Endothelial cell of umbilical vein (primary cell): ENCODE measurements at regions not wholly inside any gene's neighbourhood (a gene's known extent, or its start where the extent isn't known, plus 50 kb on each side); places are given as distances from the start of the nearest gene placed in this dataset.

Source experiments
- BruUV-seq: library from RNA; stranded (reverse); fragments of 400-500 nt; replicated peaks from 2 replicates; lab custom pipeline; 2021; lab: Mats Ljungman, UMichigan
- CTCF ChIA-PET: fragments of 300-600, 350-600 bp; sonication (Branson Sonifier 250); formaldehyde crosslinking; loops from one replicate; lab custom pipeline; 2021; ENCODE audit warnings: antibody characterized with exemption, inconsistent platforms; lab: Charles Lee
- POLR2A ChIA-PET: fragments of 300-600, 350-600 bp; sonication (Branson Sonifier 250); formaldehyde crosslinking; loops from one replicate; lab custom pipeline; 2021; ENCODE audit warnings: antibody characterized with exemption, inconsistent platforms; lab: Charles Lee
- DNase-seq: peaks from one replicate; pipeline ENCODE4 v3.0.0-alpha.2; 2011; ENCODE audit warnings: low read depth, low spot score
- FAIRE-seq: peaks from 2 replicates; lab custom pipeline; 2011; peaks lifted over from hg19 to GRCh38; lab: Jason Lieb, UNC
- H2AFZ ChIP-seq: 2 replicates; pipeline ENCODE4 v1.6.0; 2012; ENCODE audit warnings: low read depth, low read length, control low read depth, inconsistent platforms
- H3K27ac ChIP-seq: 2 replicates; pipeline ENCODE4 v1.5.1; 2011; ENCODE audit warnings: low read depth, mild to moderate bottlenecking, control low read depth, low read length, moderate library complexity; ENCODE audit not compliant: insufficient read depth
- H3K27me3 ChIP-seq, 2 experiments: 2 replicates each; pipeline versions ENCODE4 v1.6.0 to v1.6.1; 2011; ENCODE audit warnings: low read length in 2 of 2, mixed read lengths in 1 of 2; ENCODE audit not compliant: control insufficient read depth in 2 of 2, insufficient read depth in 2 of 2
- H3K36me3 ChIP-seq, 2 experiments: 2 replicates in 1 of 2; 3 replicates in 1 of 2; pipeline ENCODE4 v1.5.1; 2011; ENCODE audit warnings: low read length in 2 of 2, mild to moderate bottlenecking in 1 of 2, moderate library complexity in 1 of 2; ENCODE audit not compliant: control insufficient read depth in 2 of 2, insufficient read depth in 2 of 2; ENCODE audit errors: extremely low read depth in 1 of 2
- H3K4me1 ChIP-seq: 3 replicates; pipeline ENCODE4 v1.5.1; 2011; ENCODE audit warnings: mild to moderate bottlenecking, low read length; ENCODE audit not compliant: control insufficient read depth, insufficient read depth; ENCODE audit errors: extremely low read depth
- H3K4me2 ChIP-seq: 2 replicates; pipeline ENCODE4 v1.6.1; 2011; ENCODE audit warnings: low read length, control low read depth, mixed read lengths; ENCODE audit not compliant: insufficient read depth
- H3K4me3 ChIP-seq, 3 experiments: fragments of 200-600 bp in 1 of 3; sonication (generic), shearing (Covaris generic) in 1 of 3; replicated peaks in 1 of 3; 2 replicates each; pipeline ENCODE4 v1.5.1; 2011 to 2016; ENCODE audit warnings: control low read depth in 3 of 3, low read length in 3 of 3, mild to moderate bottlenecking in 2 of 3, inconsistent platforms in 1 of 3, low read depth in 1 of 3, moderate library complexity in 1 of 3; ENCODE audit not compliant: insufficient read depth in 1 of 3
- H3K79me2 ChIP-seq: 2 replicates; pipeline ENCODE4 v1.6.0; 2012; ENCODE audit warnings: low read length, inconsistent platforms; ENCODE audit not compliant: control insufficient read depth, insufficient read depth
- H3K9ac ChIP-seq: replicated peaks from 2 replicates; pipeline ENCODE3; 2011; ENCODE audit warnings: low read length, control low read depth; ENCODE audit not compliant: insufficient read depth; ENCODE audit errors: extremely low read depth
- H3K9me1 ChIP-seq: replicated peaks from 3 replicates; pipeline ENCODE4 v1.6.0; 2011; ENCODE audit warnings: mild to moderate bottlenecking, low read length; ENCODE audit not compliant: control insufficient read depth, insufficient read depth; ENCODE audit errors: extremely low read depth
- H3K9me3 ChIP-seq: replicated peaks from 2 replicates; pipeline ENCODE4 v1.5.1; 2012; ENCODE audit warnings: low read length, inconsistent platforms; ENCODE audit not compliant: control insufficient read depth, insufficient read depth
- H4K20me1 ChIP-seq: replicated peaks from 2 replicates; pipeline ENCODE3; 2011; ENCODE audit warnings: mild to moderate bottlenecking, low read length; ENCODE audit not compliant: control insufficient read depth, insufficient read depth; ENCODE audit errors: extremely low read depth
- CTCF ChIP-seq, 2 donors: IDR thresholded peaks; 1 replicate in 1 of 2; 2 replicates in 1 of 2; pipeline ENCODE4 v1.5.1; 2011; ENCODE audit warnings: low read length in 2 of 2, mild to moderate bottlenecking in 2 of 2, moderate library complexity in 2 of 2, control low read depth in 1 of 2, inconsistent platforms in 1 of 2, low read depth in 1 of 2; ENCODE audit not compliant: insufficient read depth in 1 of 2; ENCODE audit errors: extremely low read depth in 1 of 2
- EZH2 ChIP-seq: IDR thresholded peaks from 2 replicates; pipeline ENCODE4 v1.6.1; 2012; ENCODE audit warnings: borderline replicate concordance, low read depth, mild to moderate bottlenecking, moderate library complexity, low read length, inconsistent platforms; ENCODE audit not compliant: severe bottlenecking
- FOS ChIP-seq: IDR thresholded peaks from 2 replicates; pipeline ENCODE4 v1.6.1; 2011; ENCODE audit warnings: mild to moderate bottlenecking, low read length, moderate library complexity, borderline replicate concordance; ENCODE audit not compliant: insufficient read depth
- GATA2 ChIP-seq: IDR thresholded peaks from 2 replicates; pipeline ENCODE4 v1.7.0; 2011; ENCODE audit warnings: low read depth, mild to moderate bottlenecking, moderate library complexity, mixed read lengths, low read length; ENCODE audit not compliant: insufficient read length, insufficient read depth
- JUN ChIP-seq: IDR thresholded peaks from 2 replicates; pipeline ENCODE4 v1.6.1; 2011; ENCODE audit warnings: borderline replicate concordance, low read depth; ENCODE audit not compliant: insufficient read length, insufficient read depth
- MAX ChIP-seq: IDR thresholded peaks from 2 replicates; pipeline ENCODE4 v1.6.1; 2011; ENCODE audit not compliant: insufficient read depth, insufficient read length
- MYC ChIP-seq: IDR thresholded peaks from one replicate; pipeline ENCODE4 v1.6.1; 2011; ENCODE audit warnings: mild to moderate bottlenecking, low read depth, low read length
- POLR2A ChIP-seq: IDR thresholded peaks from 2 replicates; pipeline ENCODE4 v1.6.1; 2012; ENCODE audit warnings: low read depth, mild to moderate bottlenecking, control low read depth, low read length
- POLR2AphosphoS5 ChIP-seq: IDR thresholded peaks from 2 replicates; pipeline ENCODE4 v1.6.1; 2012; ENCODE audit warnings: low read depth, mild to moderate bottlenecking, control low read depth, low read length, moderate library complexity; ENCODE audit not compliant: insufficient read depth
- dilution Hi-C: fragments of 300-500 bp; cut with MboI; formaldehyde crosslinking; loops from one replicate; pipeline ENCODE4 v1.15.0; 2019; ENCODE audit warnings: low sequenced_read_pairs; ENCODE audit not compliant: extremely low pct_ligation_motif_present
- intact Hi-C: fragments of 100-400 bp; cut with micrococcal nuclease; formaldehyde crosslinking; loops from one replicate; pipeline ENCODE4 v1.10.0; 2022

GRCh38 chr6:145323646-145324045 lies 411.7 kb downstream of the EPM2A start:
- dilution Hi-C loops (no loop called here), intact Hi-C loops (no loop called here)
- Histone ChIP-seq H3K9ac (no peak overlapping the region), H3K9me1 (no peaks in the 10 kb centered on the region), H4K20me1 (no peaks in the 10 kb centered on the region), H3K27ac (no peak overlapping the region), H3K36me3 (no peaks in the 10 kb centered on the region), H3K9me3 (no peaks in the 10 kb centered on the region), H3K4me2 (no peak overlapping the region), H3K4me3 (no peak overlapping the region), H3K4me1 (no peaks in the 10 kb centered on the region), H3K27me3 (no peaks in the 10 kb centered on the region), H3K79me2 (no peaks in the 10 kb centered on the region), H2AFZ (no peak overlapping the region)
- no TSS peak for BruUV-seq
- CTCF ChIA-PET = no interaction called here
- POLR2A ChIA-PET = no interaction called here
- FAIRE-seq = no peak
- no peak for DNase-seq
- TF ChIP-seq MAX = no peak
- TF ChIP-seq EZH2 = no peak
- no peak for TF ChIP-seq FOS
- TF ChIP-seq GATA2 = no peak
- TF ChIP-seq MYC = no peak
- TF ChIP-seq POLR2A = no peak
- TF ChIP-seq POLR2AphosphoS5 = no peak
- TF ChIP-seq CTCF (IDR thresholded peaks at IDR 0.05; ENCODE audit: extremely low read depth in 1 of 2, insufficient read depth in 1 of 2, low read depth in 1 of 2, low read length in 2 of 2) = no peak
- TF ChIP-seq JUN = no peak
